ENCODE measurements at regions not wholly inside any gene's neighbourhood (a gene's known extent, or its start where the extent isn't known, plus 50 kb on each side); places are given as distances from the start of the nearest gene placed in this dataset.

DNA sequence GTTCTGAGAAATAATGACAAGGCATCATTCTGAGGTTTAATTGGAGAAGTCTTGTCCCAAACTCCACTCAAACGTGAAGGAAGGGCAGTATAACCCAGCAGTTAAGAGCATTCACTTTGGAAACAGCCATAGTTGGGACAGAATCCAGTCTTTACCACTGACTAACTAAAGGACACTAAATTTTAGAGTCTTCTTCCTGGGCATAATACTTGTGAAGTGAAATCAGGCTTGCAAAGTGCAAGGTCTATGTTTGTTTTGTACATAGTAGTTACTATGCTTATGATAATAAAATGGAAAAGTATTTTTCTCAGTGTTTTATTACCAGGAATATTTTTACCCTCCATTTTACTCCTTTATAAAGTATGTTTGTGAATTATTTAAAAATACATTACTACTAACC is 748.2 kb upstream of the ID2 start:
- DNase-seq (ENCODE audit: extremely low spot score), result no peak
- TF ChIP-seq CTCF (IDR thresholded peaks at IDR 0.05; ENCODE audit: control extremely low read depth, extremely low read depth, low read depth, missing control alignments), result no peak
- CTCF ChIA-PET, result interaction anchor here (1.3 to 1.4 kb wide), 2 partner anchors 9 to 524 kb away, joined by 3 to 4 read pairs; no protein-coding TSS in a partner anchor
- POLR2A ChIA-PET, result no interaction called here

DNA sequence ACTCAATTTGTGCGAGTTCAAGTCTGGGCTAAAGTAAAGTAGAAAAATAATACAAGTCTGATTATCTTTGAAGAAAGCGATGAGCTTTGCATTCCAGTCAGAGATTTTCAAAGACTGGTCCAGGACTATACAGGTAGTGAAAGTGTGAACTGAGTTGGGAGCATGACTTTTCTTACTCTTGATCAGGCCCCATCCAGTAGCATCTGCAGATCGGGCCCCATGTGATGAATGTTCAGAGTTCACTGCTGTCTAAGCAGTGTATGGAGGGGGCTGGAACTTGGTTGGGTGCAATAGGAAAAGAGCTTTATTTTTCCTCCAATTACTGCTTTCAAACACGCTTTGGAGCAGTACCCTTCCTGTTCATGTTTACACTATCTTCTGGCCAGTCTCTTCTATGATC is 747.4 kb upstream of the ID2 start:
- ChIA-PET CTCF (interaction anchor here (1.4 kb wide), 1 partner anchor 525 kb away, joined by 3 read pairs; no protein-coding TSS in a partner anchor), POLR2A (no interaction called here)
- TF ChIP-seq CTCF (IDR thresholded peaks at IDR 0.05; ENCODE audit: control extremely low read depth, extremely low read depth, low read depth, missing control alignments), result no peak
- no peak for DNase-seq (ENCODE audit: extremely low spot score)

DNA sequence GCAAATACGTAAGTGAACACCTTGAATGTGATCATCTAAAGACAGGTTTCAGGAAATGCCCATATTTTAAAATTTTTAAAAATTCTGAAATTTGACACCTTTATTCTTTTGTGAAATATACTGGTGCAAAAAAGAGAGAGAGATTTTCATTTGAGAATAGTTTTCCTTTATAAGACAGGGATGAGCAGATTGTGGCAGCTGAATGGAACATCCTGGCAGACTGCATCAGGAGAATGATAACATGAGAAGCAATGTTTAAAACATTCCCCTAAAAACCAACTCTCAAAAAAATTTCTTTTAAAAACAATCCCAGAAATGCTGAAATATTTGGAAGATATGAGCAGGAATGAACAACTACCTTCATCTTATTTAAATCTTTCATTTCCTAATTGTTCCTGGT is 744.8 kb upstream of the ID2 start:
- POLR2A ChIA-PET, result no interaction called here
- no peak for TF ChIP-seq CTCF (IDR thresholded peaks at IDR 0.05; ENCODE audit: control extremely low read depth, extremely low read depth, low read depth, missing control alignments)
- CTCF ChIA-PET, result no interaction called here
- no peak for DNase-seq (ENCODE audit: extremely low spot score)

GRCh38 chr2:7940723-7941122 is 741.1 kb upstream of the ID2 start:
- ChIA-PET CTCF (interaction anchor here (1.1 to 1.4 kb wide), 2 partner anchors 11 to 51 kb away, joined by 3 to 4 read pairs; no protein-coding TSS in a partner anchor), POLR2A (no interaction called here)
- no peak for DNase-seq (ENCODE audit: extremely low spot score)
- TF ChIP-seq CTCF (IDR thresholded peaks at IDR 0.05; ENCODE audit: control extremely low read depth, extremely low read depth, low read depth, missing control alignments), result no peak

DNA sequence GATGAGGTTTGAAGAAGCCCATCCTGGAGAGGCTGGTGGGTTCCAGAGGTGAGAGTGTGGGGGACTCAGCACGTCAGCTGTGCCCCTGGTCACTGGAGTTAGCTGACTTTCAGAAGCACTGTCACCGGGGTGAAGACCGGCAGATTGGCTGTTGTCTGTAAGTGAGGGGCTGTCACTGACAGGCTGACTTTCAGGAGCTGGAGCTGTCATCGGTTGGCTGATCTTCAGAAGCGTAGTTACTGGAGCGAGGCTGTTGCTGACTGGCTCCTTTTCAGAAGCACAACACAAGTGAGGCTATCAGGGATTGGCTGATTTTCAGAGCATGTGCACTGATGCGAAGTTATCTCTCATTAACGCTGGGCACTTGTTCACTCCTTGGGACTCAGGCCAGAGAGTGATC is 738.4 kb upstream of the ID2 start:
- no peak for TF ChIP-seq CTCF (IDR thresholded peaks at IDR 0.05; ENCODE audit: control extremely low read depth, extremely low read depth, low read depth, missing control alignments)
- POLR2A ChIA-PET, result no interaction called here
- CTCF ChIA-PET, result interaction anchor here (1.2 to 1.4 kb wide), 3 partner anchors 11 to 61 kb away, joined by 3 to 4 read pairs (median 3); no protein-coding TSS in a partner anchor
- DNase-seq (ENCODE audit: extremely low spot score), result no peak

- CTCF ChIA-PET, result interaction anchor here (1.1 kb wide), 1 partner anchor 41 kb away, joined by 3 read pairs; no protein-coding TSS in a partner anchor
Measured at GRCh38 chr2:7945026-7945425, 736.8 kb upstream of the ID2 start.

More at GRCh38 chr2:7945026-7945425, 736.8 kb upstream of the ID2 start:
- no peak for DNase-seq (ENCODE audit: extremely low spot score)
- POLR2A ChIA-PET, result no interaction called here
- no peak for TF ChIP-seq CTCF (IDR thresholded peaks at IDR 0.05; ENCODE audit: control extremely low read depth, extremely low read depth, low read depth, missing control alignments)
